ENCODE measurements at regions not wholly inside any gene's neighbourhood (a gene's known extent, or its start where the extent isn't known, plus 50 kb on each side); places are given as distances from the start of the nearest gene placed in this dataset.
A peak's percentile ranks its signal among the peaks of the same experiment; 100 is the strongest.
"Not testable (repeated sequence)": the region's sequence is repeated elsewhere in the genome, so short reads cannot be mapped to it uniquely, and the experiment has no call there.

GRCh38 chr5:67802766-67803165 lies 412.8 kb upstream of the PIK3R1 start:
- DNase-seq (no peak), ATAC-seq (ENCODE audit: low read depth in 2 of 2) (no peak)
- peaks cover 3 to 8% (median 5%) of the 10 kb centered on the region in 3 donors for H3K4me1 Mint-ChIP-seq
- peaks cover 0 to 3% (median 0%) of the 10 kb centered on the region in 3 donors for H3K27me3 Mint-ChIP-seq
- no peak overlapping the region for H3K27ac Mint-ChIP-seq
- H3K4me3 Mint-ChIP-seq = no peak overlapping the region
- peaks cover 0 to 7% of the 10 kb centered on the region in 2 donors for H3K36me3 Mint-ChIP-seq
- peaks cover 0 to 11% (median 5%) of the 10 kb centered on the region in 7 donors for H3K9me3 Mint-ChIP-seq

DNA sequence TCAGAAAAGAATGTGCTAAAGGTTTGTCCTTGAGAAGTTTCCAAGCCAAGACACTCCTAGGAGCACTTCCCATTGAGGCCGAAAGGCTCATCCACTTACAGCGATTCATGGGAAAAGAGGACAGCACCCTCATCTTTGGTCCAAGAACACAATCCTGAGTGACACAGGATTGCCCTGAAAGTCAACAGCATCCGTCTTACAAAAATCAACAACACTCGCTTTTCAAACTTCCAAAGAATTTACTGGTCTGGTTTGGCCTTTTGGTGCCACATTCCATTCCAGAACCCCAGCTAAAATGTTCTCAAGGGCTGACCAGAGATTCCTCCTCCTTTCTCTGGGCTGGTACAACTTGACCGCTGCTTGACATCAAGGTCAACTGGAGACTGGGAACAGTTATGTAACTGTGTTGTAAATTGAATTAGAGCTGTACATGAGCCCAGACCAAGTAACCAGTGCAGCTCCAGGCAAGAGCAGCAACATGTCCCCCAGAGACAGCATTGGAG lies 415.8 kb upstream of the PIK3R1 start:
- Mint-ChIP-seq H3K4me3 (no peak overlapping the region), H3K27me3 (peaks cover 0 to 6% (median 3%) of the 10 kb centered on the region in 3 donors), H3K27ac (no peak overlapping the region), H3K36me3 (peaks cover 0 to 7% of the 10 kb centered on the region in 2 donors), H3K4me1 (no peaks in the 10 kb centered on the region), H3K9me3 (peaks cover 0 to 11% (median 5%) of the 10 kb centered on the region in 7 donors)
- ATAC-seq (ENCODE audit: low read depth in 2 of 2) (no peak), DNase-seq (no peak)

DNA sequence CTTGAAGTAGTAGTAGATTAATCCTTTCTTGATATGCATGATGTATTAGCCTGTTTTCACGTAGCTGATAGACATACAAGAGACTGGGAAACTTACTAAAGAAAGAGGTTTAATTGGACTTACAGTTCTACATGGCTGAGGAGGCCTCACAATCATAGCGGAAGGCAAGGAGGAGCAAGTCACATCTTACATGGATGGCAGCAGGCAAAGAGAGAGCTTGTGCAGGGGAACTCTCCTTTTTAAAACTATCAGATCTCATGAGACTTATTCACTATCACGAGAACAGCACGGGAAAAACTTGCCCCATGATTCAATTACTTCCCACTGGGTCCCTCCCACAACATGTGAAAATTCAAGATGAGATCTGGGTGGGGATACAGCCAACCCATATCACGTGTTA lies 417.1 kb upstream of the PIK3R1 start:
- DNase-seq = not testable (repeated sequence)

DNA sequence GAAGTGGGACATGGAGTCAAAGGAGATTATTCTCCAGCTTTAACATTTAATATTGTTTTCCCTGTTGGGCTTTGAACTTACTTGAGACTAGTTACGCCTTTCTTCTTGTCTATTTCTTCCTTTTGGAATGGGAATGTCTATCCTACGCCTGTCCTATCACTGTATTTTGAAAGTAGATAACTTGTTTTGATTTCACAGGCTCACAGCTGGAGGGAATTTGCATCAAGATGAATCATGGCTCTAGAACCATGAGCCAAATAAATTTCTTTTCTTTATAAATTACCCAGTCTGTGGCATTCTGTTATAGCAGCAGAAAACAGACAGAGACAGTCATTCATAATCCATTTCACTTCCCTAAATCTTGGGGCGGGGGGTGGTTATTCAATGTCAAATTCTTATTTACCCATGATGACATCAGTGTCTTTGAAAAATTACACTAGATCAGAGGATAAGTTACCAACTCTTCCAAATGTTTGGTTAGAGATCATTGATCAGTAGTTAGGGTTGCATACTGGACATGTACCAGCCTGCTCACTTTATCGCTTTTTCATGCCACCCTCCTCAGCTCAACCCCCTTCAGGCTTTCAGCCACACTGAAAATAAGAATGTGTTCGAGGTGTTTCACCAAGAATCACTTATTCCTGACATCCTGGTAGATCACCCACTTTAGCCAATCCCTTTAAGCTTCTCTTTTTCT lies 419.6 kb upstream of the PIK3R1 start:
- no peak overlapping the region for H3K4me3 Mint-ChIP-seq
- peaks cover 0 to 7% of the 10 kb centered on the region in 2 donors for H3K36me3 Mint-ChIP-seq
- H3K9me3 Mint-ChIP-seq = peaks cover 0 to 11% (median 5%) of the 10 kb centered on the region in 7 donors
- peaks cover 0 to 6% (median 3%) of the 10 kb centered on the region in 3 donors for H3K27me3 Mint-ChIP-seq
- H3K4me1 Mint-ChIP-seq = no peaks in the 10 kb centered on the region
- ATAC-seq (ENCODE audit: low read depth in 2 of 2) (no peak), DNase-seq (no peak)
- H3K27ac Mint-ChIP-seq = no peak overlapping the region

More for the DNA sequence above, 417.1 kb upstream of the PIK3R1 start:
- not testable (repeated sequence) for H3K4me1 Mint-ChIP-seq; H3K27me3 Mint-ChIP-seq; H3K4me3 Mint-ChIP-seq; H3K27ac Mint-ChIP-seq; ATAC-seq (ENCODE audit: low read depth in 2 of 2); H3K36me3 Mint-ChIP-seq
- peaks cover 0 to 11% (median 5%) of the 10 kb centered on the region in 7 donors for H3K9me3 Mint-ChIP-seq

DNA sequence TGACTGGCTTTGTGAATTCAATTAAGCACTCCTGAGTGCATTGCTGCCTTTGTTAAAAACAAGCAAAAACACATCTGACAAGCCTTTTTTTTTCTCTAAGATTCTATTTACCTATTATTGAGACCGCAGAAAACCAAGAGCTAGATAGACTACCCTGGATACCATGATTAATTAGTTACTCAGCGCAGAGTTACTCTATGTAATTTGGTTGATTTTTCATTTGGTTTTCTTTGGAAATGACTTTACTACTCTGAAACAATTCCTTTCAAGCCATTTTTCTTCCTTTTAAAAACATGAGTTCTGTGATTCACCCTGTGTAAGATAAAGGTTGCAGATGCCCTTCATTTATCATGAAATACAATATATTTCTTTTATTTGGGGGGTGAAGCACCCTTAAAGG lies 421.6 kb upstream of the PIK3R1 start:
- H3K9me3 Mint-ChIP-seq = peaks cover 0 to 9% (median 5%) of the 10 kb centered on the region in 7 donors
- DNase-seq = no peak
- H3K27me3 Mint-ChIP-seq = peaks cover 0 to 6% (median 3%) of the 10 kb centered on the region in 3 donors
- H3K4me3 Mint-ChIP-seq = no peak overlapping the region
- no peak overlapping the region for H3K27ac Mint-ChIP-seq
- no peaks in the 10 kb centered on the region for H3K4me1 Mint-ChIP-seq
- peaks cover 0 to 7% of the 10 kb centered on the region in 2 donors for H3K36me3 Mint-ChIP-seq
- no peak for ATAC-seq (ENCODE audit: low read depth in 2 of 2)

DNA sequence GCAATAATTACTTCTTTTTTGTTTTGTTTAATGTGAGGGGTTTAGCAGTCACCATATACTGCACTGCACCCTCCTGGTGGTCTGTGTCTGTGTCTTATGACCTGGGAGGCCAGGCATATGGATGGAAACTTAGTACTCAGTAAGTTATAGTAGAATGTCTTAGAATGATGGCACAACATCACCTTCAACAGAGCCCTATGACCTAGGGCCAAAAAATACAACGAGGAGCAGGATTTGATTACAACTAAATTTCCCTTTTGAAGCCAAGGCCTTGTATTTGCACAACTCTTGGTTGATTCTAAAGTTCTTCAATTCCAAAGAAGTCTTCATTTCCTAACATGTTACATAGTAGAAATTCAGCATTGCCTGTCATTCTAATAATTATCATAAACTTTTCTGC lies 422.1 kb upstream of the PIK3R1 start:
- peaks cover 0 to 5% (median 1%) of the 10 kb centered on the region in 7 donors for H3K9me3 Mint-ChIP-seq
- H3K27me3 Mint-ChIP-seq = peaks cover 0 to 6% (median under 1%) of the 10 kb centered on the region in 3 donors
- no peak overlapping the region for H3K27ac Mint-ChIP-seq
- no peak overlapping the region for H3K4me3 Mint-ChIP-seq
- peaks cover 0 to 4% of the 10 kb centered on the region in 2 donors for H3K36me3 Mint-ChIP-seq
- DNase-seq = no peak
- ATAC-seq (ENCODE audit: low read depth in 2 of 2) = no peak
- no peaks in the 10 kb centered on the region for H3K4me1 Mint-ChIP-seq

- H3K27ac Mint-ChIP-seq = no peak overlapping the region
These were observed 422.7 kb upstream of the PIK3R1 start for GRCh38 chr5:67792891-67793290.

DNA sequence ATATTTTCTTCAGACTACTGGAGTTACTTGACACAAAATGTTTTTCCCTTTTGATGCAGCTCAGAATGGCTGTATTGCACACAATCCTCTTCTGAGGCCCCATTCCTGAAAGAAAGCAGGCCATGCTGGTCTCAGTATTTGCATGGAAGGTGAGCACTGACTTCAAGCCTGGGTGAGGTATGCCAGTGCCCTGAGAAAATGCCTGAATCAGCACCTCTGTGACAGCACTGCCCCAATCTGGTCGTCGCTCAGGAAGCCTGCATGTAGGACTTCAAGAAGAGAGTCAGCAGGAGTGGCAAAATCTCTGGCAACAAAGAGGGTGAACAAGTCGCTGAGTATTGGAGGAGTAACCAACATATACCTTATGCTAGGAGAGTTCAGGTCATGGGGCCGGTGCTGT lies 425.2 kb upstream of the PIK3R1 start:
- ATAC-seq (ENCODE audit: low read depth in 2 of 2) = no peak
- no peaks in the 10 kb centered on the region for H3K27me3 Mint-ChIP-seq

More at GRCh38 chr5:67792891-67793290, 422.7 kb upstream of the PIK3R1 start:
- ATAC-seq (ENCODE audit: low read depth in 2 of 2) = no peak
- Mint-ChIP-seq H3K4me1 (no peaks in the 10 kb centered on the region), H3K27me3 (peaks cover 0 to 6% (median 0%) of the 10 kb centered on the region in 3 donors), H3K4me3 (no peak overlapping the region), H3K36me3 (no peaks in the 10 kb centered on the region), H3K9me3 (peaks cover 0 to 1% (median 0%) of the 10 kb centered on the region in 7 donors)
- no peak for DNase-seq

GRCh38 chr5:67779893-67780623 lies 435.5 kb upstream of the PIK3R1 start:
- not testable (repeated sequence) for H3K4me3 Mint-ChIP-seq; H3K36me3 Mint-ChIP-seq; ATAC-seq (ENCODE audit: low read depth in 2 of 2); DNase-seq; H3K4me1 Mint-ChIP-seq; H3K27ac Mint-ChIP-seq
- H3K9me3 Mint-ChIP-seq = peaks cover 0 to 13% (median 7%) of the 10 kb centered on the region in 7 donors
- H3K27me3 Mint-ChIP-seq = peaks cover 0 to 19% (median 14%) of the 10 kb centered on the region in 3 donors

More for the DNA sequence above, 425.2 kb upstream of the PIK3R1 start:
- no peak overlapping the region for H3K27ac Mint-ChIP-seq
- no peak overlapping the region for H3K4me3 Mint-ChIP-seq
- DNase-seq = no peak
- H3K36me3 Mint-ChIP-seq = no peaks in the 10 kb centered on the region
- no peaks in the 10 kb centered on the region for H3K4me1 Mint-ChIP-seq
- peaks cover 0 to 1% (median 0%) of the 10 kb centered on the region in 7 donors for H3K9me3 Mint-ChIP-seq

DNA sequence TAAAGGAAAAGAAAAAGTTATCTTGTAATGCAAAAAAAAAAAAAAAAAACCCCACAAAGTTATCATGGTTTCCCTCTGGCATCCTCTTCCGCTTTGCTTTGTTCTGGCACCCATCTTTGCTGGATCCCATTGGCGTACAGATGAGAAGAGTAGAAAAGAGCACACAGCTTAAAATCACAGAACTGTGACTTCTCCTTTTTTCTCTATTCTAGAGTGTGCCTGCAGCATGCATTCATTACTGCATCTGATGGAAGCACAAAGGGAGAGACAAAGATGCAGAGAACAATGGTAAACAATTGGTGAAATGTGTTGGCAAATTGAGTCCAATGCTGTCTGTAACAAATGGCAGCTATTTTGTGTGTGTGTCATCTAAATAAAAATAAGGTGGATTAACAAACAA lies 440.8 kb upstream of the PIK3R1 start:
- no peaks in the 10 kb centered on the region for H3K4me1 Mint-ChIP-seq
- H3K4me3 Mint-ChIP-seq = no peak overlapping the region
- no peaks in the 10 kb centered on the region for H3K36me3 Mint-ChIP-seq
- peaks cover 0 to 9% (median 3%) of the 10 kb centered on the region in 7 donors for H3K9me3 Mint-ChIP-seq
- H3K27me3 Mint-ChIP-seq = peaks cover 6 to 24% (median 21%) of the 10 kb centered on the region in 3 donors
- ATAC-seq (ENCODE audit: low read depth in 2 of 2) = no peak
- DNase-seq = no peak
- H3K27ac Mint-ChIP-seq = no peak overlapping the region

DNA sequence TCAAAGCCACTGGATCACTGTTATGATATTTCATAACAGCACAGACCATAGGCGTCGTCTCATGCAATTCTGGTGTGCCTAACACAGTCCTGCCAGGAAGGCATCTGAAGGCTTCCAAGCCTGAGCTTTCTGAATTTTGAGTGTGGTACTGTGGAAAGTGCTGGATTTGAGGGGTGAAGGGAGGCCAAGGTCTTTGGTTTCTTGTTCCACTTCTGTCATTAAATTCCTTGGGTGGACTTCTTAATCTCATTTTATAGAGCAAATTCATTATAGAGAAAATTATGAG lies 441.3 kb upstream of the PIK3R1 start:
- ATAC-seq (ENCODE audit: low read depth in 2 of 2) = no peak
- no peaks in the 10 kb centered on the region for H3K4me1 Mint-ChIP-seq
- no peak overlapping the region for H3K27ac Mint-ChIP-seq
- H3K27me3 Mint-ChIP-seq = peaks cover 9 to 24% (median 21%) of the 10 kb centered on the region in 3 donors
- peaks cover 0 to 9% (median 3%) of the 10 kb centered on the region in 7 donors for H3K9me3 Mint-ChIP-seq
- no peaks in the 10 kb centered on the region for H3K36me3 Mint-ChIP-seq
- no peak for DNase-seq
- H3K4me3 Mint-ChIP-seq = no peak overlapping the region

- DNase-seq (no peak), ATAC-seq (ENCODE audit: low read depth in 2 of 2) (no peak)
- Mint-ChIP-seq H3K27me3 (peaks cover 9 to 24% (median 21%) of the 10 kb centered on the region in 3 donors), H3K4me3 (no peak overlapping the region), H3K4me1 (no peaks in the 10 kb centered on the region), H3K27ac (no peak overlapping the region), H3K9me3 (peaks cover 0 to 9% (median 3%) of the 10 kb centered on the region in 7 donors), H3K36me3 (no peaks in the 10 kb centered on the region)
These were observed 441.9 kb upstream of the PIK3R1 start for GRCh38 chr5:67773411-67774266.

- Mint-ChIP-seq H3K27me3 (peaks cover 8 to 9% (median 9%) of the 10 kb centered on the region in 3 donors), H3K9me3 (peaks cover 0 to 2% (median 0%) of the 10 kb centered on the region in 7 donors), H3K27ac (peak overlapping the region in 1 of 6 donors; percentile 25), H3K36me3 (no peaks in the 10 kb centered on the region), H3K4me3 (no peak overlapping the region), H3K4me1 (no peaks in the 10 kb centered on the region)
- ATAC-seq (ENCODE audit: low read depth in 2 of 2) (no peak), DNase-seq (no peak)
These were observed 443.8 kb upstream of the PIK3R1 start for GRCh38 chr5:67771791-67772190.

Measured in naive B cell (primary cell).